NB4 (cell line): ENCODE measurements at regions not wholly inside any gene's neighbourhood (a gene's known extent, or its start where the extent isn't known, plus 50 kb on each side); places are given as distances from the start of the nearest gene placed in this dataset.

Experiments
- DNase-seq: peaks from one replicate; pipeline ENCODE4 v3.0.0; 2010; ENCODE audit warnings: low read depth
- H3K4me3 ChIP-seq: one replicate; pipeline ENCODE4 v1.5.1; 2011; ENCODE audit warnings: mild to moderate bottlenecking, low read depth, low read length, moderate library complexity
- CTCF ChIP-seq: IDR thresholded peaks from one replicate; pipeline ENCODE4 v1.5.1; 2012; ENCODE audit warnings: low read depth, low read length
- MAX ChIP-seq: IDR thresholded peaks from 2 replicates; pipeline ENCODE4 v1.6.1; 2011; ENCODE audit warnings: low read depth, low read length
- MYC ChIP-seq: IDR thresholded peaks from 2 replicates; pipeline ENCODE4 v1.6.1; 2011; ENCODE audit warnings: low read depth, low read length
- POLR2A ChIP-seq: IDR thresholded peaks from 2 replicates; pipeline ENCODE4 v1.6.1; 2011; ENCODE audit warnings: mild to moderate bottlenecking; ENCODE audit not compliant: insufficient read length; ENCODE audit errors: extremely low read depth

GRCh38 chr13:84239032-84239431 lies 356.8 kb upstream of the SLITRK1 start:
- no peak for DNase-seq

GRCh38 chr13:84238381-84238780 lies 356.1 kb upstream of the SLITRK1 start:
- TF ChIP-seq POLR2A = no peak
- no peak for TF ChIP-seq CTCF
- no peak for TF ChIP-seq MAX
- TF ChIP-seq MYC = no peak
- H3K4me3 ChIP-seq = no peak overlapping the region
- DNase-seq = no peak

More at GRCh38 chr13:84239032-84239431, 356.8 kb upstream of the SLITRK1 start:
- TF ChIP-seq MAX (no peak), CTCF (no peak)
- H3K4me3 ChIP-seq = no peak overlapping the region

- no peak for DNase-seq
- no peak overlapping the region for H3K4me3 ChIP-seq
- no peak for TF ChIP-seq POLR2A
- TF ChIP-seq MAX = no peak
- TF ChIP-seq CTCF = no peak
- no peak for TF ChIP-seq MYC
Observed at GRCh38 chr13:84237143-84237542, 354.9 kb upstream of the SLITRK1 start.

- TF ChIP-seq POLR2A (no peak), MYC (no peak), MAX (no peak), CTCF (no peak)
- no peak for DNase-seq
- H3K4me3 ChIP-seq = no peak overlapping the region
Observed at GRCh38 chr13:84234416-84234815, 352.1 kb upstream of the SLITRK1 start.

- H3K4me3 ChIP-seq = no peak overlapping the region
- TF ChIP-seq POLR2A (no peak), CTCF (no peak), MYC (no peak), MAX (no peak)
- DNase-seq = no peak
Observed at GRCh38 chr13:84230568-84230967, 348.3 kb upstream of the SLITRK1 start.

GRCh38 chr13:84211048-84211447 lies 328.8 kb upstream of the SLITRK1 start:
- H3K4me3 ChIP-seq = no peak overlapping the region
- DNase-seq = no peak
- TF ChIP-seq CTCF (no peak), MYC (no peak), MAX (no peak), POLR2A (no peak)
